GM18498 (cell line): ENCODE measurements at regions not wholly inside any gene's neighbourhood (a gene's known extent, or its start where the extent isn't known, plus 50 kb on each side); places are given as distances from the start of the nearest gene placed in this dataset.

ENCODE experiments used
- ATAC-seq: cut with Tn5 transposase; IDR thresholded peaks from one replicate; pipeline ENCODE4 v1.9.1; 2021; ENCODE audit warnings: mild to moderate bottlenecking, moderate library complexity; ENCODE audit not compliant: unreplicated experiment

- ATAC-seq: no peak
These were observed 66.3 kb upstream of the FAM9C start for GRCh38 chrX:13110433-13111324.

GRCh38 chrX:13109817-13110216, 65.4 kb upstream of the FAM9C start:
- ATAC-seq: no peak

- no peak for ATAC-seq
These were observed 59.5 kb upstream of the FAM9C start for GRCh38 chrX:13103914-13104274.

GRCh38 chrX:13103188-13103913, 58.9 kb upstream of the FAM9C start:
- ATAC-seq: no peak

GRCh38 chrX:13102636-13103035, 58.2 kb upstream of the FAM9C start:
- no peak for ATAC-seq

GRCh38 chrX:13101441-13102139, 57.2 kb upstream of the FAM9C start:
- no peak for ATAC-seq

- ATAC-seq: no peak
These were observed 54.7 kb upstream of the FAM9C start for GRCh38 chrX:13099121-13099520.

- no peak for ATAC-seq
These were observed 52.3 kb upstream of the FAM9C start for GRCh38 chrX:13096728-13097127.

- no peak for ATAC-seq
These were observed 50.5 kb upstream of the FAM9C start for GRCh38 chrX:13094828-13095341.

- ATAC-seq: no peak
These were observed 50.0 kb upstream of the FAM9C start for GRCh38 chrX:13094374-13094773.
